WTC11 (cell line): ENCODE measurements at regions not wholly inside any gene's neighbourhood (a gene's known extent, or its start where the extent isn't known, plus 50 kb on each side); places are given as distances from the start of the nearest gene placed in this dataset.

Experiments
- ATAC-seq: fragments of 200-7000 bp; cut with Tn5 transposase; 2 replicates; pipeline ENCODE4 v1.10.0; 2021; ENCODE audit warnings: mild to moderate bottlenecking, moderate library complexity
- CTCF ChIA-PET: fragments of 300-600 bp; sonication (Branson Sonifier 250); formaldehyde crosslinking; loops from one replicate; lab custom pipeline; 2021; ENCODE audit warnings: antibody characterized with exemption; lab: Charles Lee
- POLR2A ChIA-PET: fragments of 350-600 bp; sonication (Branson Sonifier 250); formaldehyde crosslinking; loops from one replicate; lab custom pipeline; 2021; ENCODE audit warnings: antibody characterized with exemption; lab: Charles Lee
- DNase-seq: peaks from one replicate; pipeline ENCODE4 v3.0.0; 2021; ENCODE audit warnings: low spot score
- H3K27ac Mint-ChIP-seq: 2 replicates; pipeline ENCODE4 v1.8.0; 2021; ENCODE audit warnings: mixed read lengths
- H3K27me3 Mint-ChIP-seq: 2 replicates; pipeline ENCODE4 v1.8.0; 2021; ENCODE audit warnings: low read depth, mild to moderate bottlenecking, moderate library complexity, mixed read lengths
- H3K36me3 Mint-ChIP-seq: 2 replicates; pipeline ENCODE4 v1.8.0; 2021; ENCODE audit warnings: mixed read lengths
- H3K4me1 Mint-ChIP-seq: 2 replicates; pipeline ENCODE4 v1.8.0; 2022; ENCODE audit warnings: mixed read lengths
- H3K4me3 Mint-ChIP-seq: 2 replicates; pipeline ENCODE4 v1.8.0; 2021; ENCODE audit warnings: mild to moderate bottlenecking, moderate library complexity, mixed read lengths
- H3K9me3 Mint-ChIP-seq: 2 replicates; pipeline ENCODE4 v1.8.0; 2021; ENCODE audit warnings: mixed read lengths
- GRHL2 ChIP-seq: fragments of 250-450 bp; sonication (Bioruptor Pico); IDR thresholded peaks from 2 replicates; pipeline ENCODE4 v1.8.0; 2022; ENCODE audit warnings: mild to moderate bottlenecking, moderate library complexity; ENCODE audit not compliant: insufficient replicate concordance, severe bottlenecking
- IRF2 ChIP-seq: sonication (generic); formaldehyde crosslinking; IDR thresholded peaks from 2 replicates; pipeline ENCODE4 v1.8.0; 2022; ENCODE audit warnings: low read depth, missing genetic modification reagents, borderline replicate concordance
- MXD4 ChIP-seq: fragments of 250-450 bp; sonication (Bioruptor Pico); IDR thresholded peaks from 2 replicates; pipeline ENCODE4 v1.8.0; 2021; ENCODE audit warnings: mild to moderate bottlenecking, moderate library complexity, borderline replicate concordance
- NFE2L1 ChIP-seq: sonication (generic); formaldehyde crosslinking; IDR thresholded peaks from 2 replicates; pipeline ENCODE4 v1.8.1; 2023; ENCODE audit warnings: missing genetic modification reagents
- NR2C2 ChIP-seq: sonication (generic); formaldehyde crosslinking; IDR thresholded peaks from 2 replicates; pipeline ENCODE4 v1.8.0; 2022; ENCODE audit warnings: mild to moderate bottlenecking, missing genetic modification reagents
- SMAD3 ChIP-seq: sonication (generic); formaldehyde crosslinking; IDR thresholded peaks from 2 replicates; pipeline ENCODE4 v1.8.0; 2022; ENCODE audit warnings: missing genetic modification reagents, mild to moderate bottlenecking, borderline replicate concordance
- SMAD4 ChIP-seq: sonication (generic); formaldehyde crosslinking; IDR thresholded peaks from 2 replicates; pipeline ENCODE4 v1.8.0; 2022; ENCODE audit warnings: mild to moderate bottlenecking, missing genetic modification reagents
- SP1 ChIP-seq: sonication (generic); formaldehyde crosslinking; conservative IDR thresholded peaks from 2 replicates; pipeline ENCODE4 v1.8.1; 2022; ENCODE audit warnings: missing genetic modification reagents
- TCF7 ChIP-seq: sonication (generic); formaldehyde crosslinking; IDR thresholded peaks from 2 replicates; pipeline ENCODE4 v1.8.0; 2022; ENCODE audit warnings: mild to moderate bottlenecking, low read depth, missing genetic modification reagents, moderate library complexity
- TEAD1 ChIP-seq: sonication (generic); formaldehyde crosslinking; IDR thresholded peaks from 2 replicates; pipeline ENCODE4 v1.8.0; 2022; ENCODE audit warnings: mild to moderate bottlenecking, missing genetic modification reagents
- ZNF138 ChIP-seq: sonication (generic); formaldehyde crosslinking; conservative IDR thresholded peaks from 2 replicates; pipeline ENCODE4 v1.8.1; 2022; ENCODE audit warnings: mild to moderate bottlenecking, moderate library complexity, missing genetic modification reagents
- ZNF232 ChIP-seq: sonication (generic); formaldehyde crosslinking; IDR thresholded peaks from 2 replicates; pipeline ENCODE4 v1.8.0; 2022; ENCODE audit warnings: mild to moderate bottlenecking, missing genetic modification reagents
- TF ChIP-seq, protein P1 (sequence below): sonication (generic); formaldehyde crosslinking; IDR thresholded peaks from 2 replicates; pipeline ENCODE4 v1.8.1; 2023; ENCODE audit warnings: mild to moderate bottlenecking, missing genetic modification reagents
- TF ChIP-seq, protein P2 (sequence below): sonication (generic); formaldehyde crosslinking; IDR thresholded peaks from 2 replicates; pipeline ENCODE4 v1.8.0; 2022; ENCODE audit warnings: mild to moderate bottlenecking, missing genetic modification reagents
- TF ChIP-seq, protein P3 (sequence below): sonication (generic); formaldehyde crosslinking; IDR thresholded peaks from 2 replicates; pipeline ENCODE4 v1.8.1; 2023; ENCODE audit warnings: mild to moderate bottlenecking, missing genetic modification reagents, moderate library complexity
- TF ChIP-seq, protein P4 (sequence below): fragments of 250-450 bp; sonication (Bioruptor Pico); IDR thresholded peaks from 2 replicates; pipeline ENCODE4 v1.9.0; 2021; ENCODE audit warnings: mild to moderate bottlenecking
- TF ChIP-seq, protein P5 (sequence below): sonication (generic); formaldehyde crosslinking; IDR thresholded peaks from 2 replicates; pipeline ENCODE4 v1.8.0; 2023; ENCODE audit warnings: missing genetic modification reagents
- TF ChIP-seq, protein P6 (sequence below): fragments of 250-450 bp; sonication (Bioruptor Pico); IDR thresholded peaks from 2 replicates; pipeline ENCODE4 v2.1.2; 2022; ENCODE audit warnings: mild to moderate bottlenecking, moderate library complexity
- TF ChIP-seq, protein P7 (sequence below): sonication (generic); formaldehyde crosslinking; IDR thresholded peaks from 2 replicates; pipeline ENCODE4 v1.8.0; 2022; ENCODE audit warnings: missing genetic modification reagents

DNA sequence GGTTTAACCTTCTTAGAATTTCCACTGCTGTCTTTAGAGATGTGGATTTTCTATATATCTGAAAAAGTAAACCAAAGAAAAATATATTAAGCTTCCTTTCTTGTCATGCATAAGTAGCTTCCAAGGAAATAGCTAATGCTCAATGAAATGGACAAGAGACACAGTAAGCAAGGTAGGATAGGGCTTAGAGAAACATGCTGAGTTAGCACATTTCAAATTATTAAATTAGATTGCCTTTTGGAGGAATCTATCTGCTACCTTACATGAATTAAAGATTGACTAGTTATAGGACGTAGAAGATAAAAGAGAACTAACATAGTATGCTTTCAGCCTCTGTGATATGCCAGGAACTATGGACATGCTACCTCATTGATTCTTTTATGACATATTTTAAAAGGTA, 824.6 kb downstream of the TUSC7 start (continued):
- TF ChIP-seq, protein P1, sequence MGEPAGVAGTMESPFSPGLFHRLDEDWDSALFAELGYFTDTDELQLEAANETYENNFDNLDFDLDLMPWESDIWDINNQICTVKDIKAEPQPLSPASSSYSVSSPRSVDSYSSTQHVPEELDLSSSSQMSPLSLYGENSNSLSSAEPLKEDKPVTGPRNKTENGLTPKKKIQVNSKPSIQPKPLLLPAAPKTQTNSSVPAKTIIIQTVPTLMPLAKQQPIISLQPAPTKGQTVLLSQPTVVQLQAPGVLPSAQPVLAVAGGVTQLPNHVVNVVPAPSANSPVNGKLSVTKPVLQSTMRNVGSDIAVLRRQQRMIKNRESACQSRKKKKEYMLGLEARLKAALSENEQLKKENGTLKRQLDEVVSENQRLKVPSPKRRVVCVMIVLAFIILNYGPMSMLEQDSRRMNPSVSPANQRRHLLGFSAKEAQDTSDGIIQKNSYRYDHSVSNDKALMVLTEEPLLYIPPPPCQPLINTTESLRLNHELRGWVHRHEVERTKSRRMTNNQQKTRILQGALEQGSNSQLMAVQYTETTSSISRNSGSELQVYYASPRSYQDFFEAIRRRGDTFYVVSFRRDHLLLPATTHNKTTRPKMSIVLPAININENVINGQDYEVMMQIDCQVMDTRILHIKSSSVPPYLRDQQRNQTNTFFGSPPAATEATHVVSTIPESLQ (CRISPR knock-in tag): no peak
- TF ChIP-seq, protein P2, sequence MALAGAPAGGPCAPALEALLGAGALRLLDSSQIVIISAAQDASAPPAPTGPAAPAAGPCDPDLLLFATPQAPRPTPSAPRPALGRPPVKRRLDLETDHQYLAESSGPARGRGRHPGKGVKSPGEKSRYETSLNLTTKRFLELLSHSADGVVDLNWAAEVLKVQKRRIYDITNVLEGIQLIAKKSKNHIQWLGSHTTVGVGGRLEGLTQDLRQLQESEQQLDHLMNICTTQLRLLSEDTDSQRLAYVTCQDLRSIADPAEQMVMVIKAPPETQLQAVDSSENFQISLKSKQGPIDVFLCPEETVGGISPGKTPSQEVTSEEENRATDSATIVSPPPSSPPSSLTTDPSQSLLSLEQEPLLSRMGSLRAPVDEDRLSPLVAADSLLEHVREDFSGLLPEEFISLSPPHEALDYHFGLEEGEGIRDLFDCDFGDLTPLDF (CRISPR knock-in tag): no peak
- no peak for TF ChIP-seq NR2C2 (CRISPR knock-in tag)
- no peak for TF ChIP-seq SMAD4 (CRISPR knock-in tag)
- TF ChIP-seq, protein P3, sequence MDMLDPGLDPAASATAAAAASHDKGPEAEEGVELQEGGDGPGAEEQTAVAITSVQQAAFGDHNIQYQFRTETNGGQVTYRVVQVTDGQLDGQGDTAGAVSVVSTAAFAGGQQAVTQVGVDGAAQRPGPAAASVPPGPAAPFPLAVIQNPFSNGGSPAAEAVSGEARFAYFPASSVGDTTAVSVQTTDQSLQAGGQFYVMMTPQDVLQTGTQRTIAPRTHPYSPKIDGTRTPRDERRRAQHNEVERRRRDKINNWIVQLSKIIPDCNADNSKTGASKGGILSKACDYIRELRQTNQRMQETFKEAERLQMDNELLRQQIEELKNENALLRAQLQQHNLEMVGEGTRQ: no peak
- no peak for TF ChIP-seq ZNF232 (CRISPR knock-in tag)
- no peak for TF ChIP-seq NFE2L1 (CRISPR knock-in tag)
- TF ChIP-seq GRHL2 (CRISPR knock-in tag): no peak
- TF ChIP-seq TCF7 (CRISPR knock-in tag): no peak

DNA sequence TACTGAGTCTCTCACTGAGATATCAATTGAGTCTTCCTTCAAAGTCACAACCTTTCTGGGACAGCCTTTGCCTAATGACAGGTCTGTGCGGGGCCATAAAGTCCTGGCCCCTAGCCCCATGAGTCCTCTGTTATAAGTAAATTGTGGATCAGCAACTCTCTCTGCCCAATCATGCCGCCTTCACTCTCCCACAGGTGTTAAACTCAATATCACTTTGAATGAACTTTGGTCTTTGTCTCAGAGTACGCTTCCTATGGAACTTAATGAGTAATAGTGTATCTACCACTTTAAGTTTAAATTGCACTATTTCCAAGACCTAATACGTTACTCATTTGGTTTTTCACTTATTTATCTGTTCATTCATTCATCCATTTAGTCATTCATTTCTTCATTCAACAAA, 826.4 kb downstream of the TUSC7 start:
- Mint-ChIP-seq H3K36me3 (peaks cover 3% of the 10 kb centered on the region; the same call in 1 of the 2 replicates), H3K4me1 (no peaks in the 10 kb centered on the region), H3K9me3 (peaks cover 15% of the 10 kb centered on the region), H3K27ac (no peak overlapping the region), H3K4me3 (no peak overlapping the region), H3K27me3 (no peaks in the 10 kb centered on the region)
- TF ChIP-seq, protein P4, sequence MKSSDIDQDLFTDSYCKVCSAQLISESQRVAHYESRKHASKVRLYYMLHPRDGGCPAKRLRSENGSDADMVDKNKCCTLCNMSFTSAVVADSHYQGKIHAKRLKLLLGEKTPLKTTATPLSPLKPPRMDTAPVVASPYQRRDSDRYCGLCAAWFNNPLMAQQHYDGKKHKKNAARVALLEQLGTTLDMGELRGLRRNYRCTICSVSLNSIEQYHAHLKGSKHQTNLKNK (CRISPR knock-in tag): no peak
- CTCF ChIA-PET: no interaction called here
- POLR2A ChIA-PET: no interaction called here
- ATAC-seq (no peak), DNase-seq (no peak)

DNA sequence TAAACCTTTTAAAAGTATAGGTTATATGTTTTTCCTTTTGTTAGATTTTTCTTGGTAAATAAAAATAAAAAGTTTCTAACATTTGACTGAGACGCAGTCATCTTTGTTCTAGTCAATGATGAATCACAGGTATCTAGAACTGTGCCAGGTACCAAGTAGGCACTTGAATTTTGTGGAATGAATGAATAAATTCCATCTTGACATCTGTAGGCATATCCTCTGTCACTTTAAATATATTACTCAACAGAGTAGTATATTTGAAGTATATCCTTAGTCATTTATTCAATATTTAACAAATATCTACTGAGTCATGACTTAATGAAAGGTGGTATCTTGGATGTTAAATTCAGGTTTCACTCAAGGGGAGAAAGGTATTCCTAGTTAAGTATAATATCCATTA, 828.4 kb downstream of the TUSC7 start:
- POLR2A ChIA-PET: no interaction called here
- no peaks in the 10 kb centered on the region for H3K4me1 Mint-ChIP-seq
- H3K9me3 Mint-ChIP-seq: peaks cover 15% of the 10 kb centered on the region
- H3K27ac Mint-ChIP-seq: no peak overlapping the region
- H3K36me3 Mint-ChIP-seq: peaks cover 3% of the 10 kb centered on the region; the same call in 1 of the 2 replicates
- ATAC-seq: no peak
- no peak overlapping the region for H3K4me3 Mint-ChIP-seq
- no peaks in the 10 kb centered on the region for H3K27me3 Mint-ChIP-seq
- TF ChIP-seq, protein P5, sequence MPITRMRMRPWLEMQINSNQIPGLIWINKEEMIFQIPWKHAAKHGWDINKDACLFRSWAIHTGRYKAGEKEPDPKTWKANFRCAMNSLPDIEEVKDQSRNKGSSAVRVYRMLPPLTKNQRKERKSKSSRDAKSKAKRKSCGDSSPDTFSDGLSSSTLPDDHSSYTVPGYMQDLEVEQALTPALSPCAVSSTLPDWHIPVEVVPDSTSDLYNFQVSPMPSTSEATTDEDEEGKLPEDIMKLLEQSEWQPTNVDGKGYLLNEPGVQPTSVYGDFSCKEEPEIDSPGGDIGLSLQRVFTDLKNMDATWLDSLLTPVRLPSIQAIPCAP (CRISPR knock-in tag): no peak
- no peak for TF ChIP-seq SMAD3 (CRISPR knock-in tag)
- DNase-seq: no peak
- CTCF ChIA-PET: no interaction called here

DNA sequence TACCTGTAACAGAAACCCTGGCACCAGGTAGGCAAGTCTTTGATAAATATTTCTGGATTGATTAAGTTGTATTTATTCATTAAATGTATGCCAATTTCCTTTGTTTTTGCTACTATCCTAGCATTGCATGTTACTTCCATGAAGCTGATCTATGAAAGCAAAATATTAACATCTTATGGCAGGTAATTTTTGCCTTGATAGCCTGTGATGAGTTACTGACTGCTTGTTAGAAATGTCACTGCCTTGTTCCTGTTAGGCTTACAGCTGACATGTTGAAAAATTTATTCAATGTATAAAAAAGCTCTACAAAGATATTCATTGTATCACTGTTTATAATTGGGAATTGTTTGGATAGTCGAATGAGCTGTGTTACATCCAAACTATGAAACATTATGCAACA, 830.1 kb downstream of the TUSC7 start:
- Mint-ChIP-seq H3K27ac (no peak overlapping the region), H3K36me3 (peaks cover 3% of the 10 kb centered on the region; the same call in 1 of the 2 replicates), H3K4me3 (no peak overlapping the region), H3K9me3 (peaks cover 15% of the 10 kb centered on the region), H3K4me1 (no peaks in the 10 kb centered on the region), H3K27me3 (no peaks in the 10 kb centered on the region)
- DNase-seq (no peak), ATAC-seq (no peak)
- CTCF ChIA-PET: interaction anchor here (0.5 kb wide), 1 partner anchor 19 kb away, joined by 3 read pairs; no protein-coding TSS in a partner anchor
- POLR2A ChIA-PET: no interaction called here
- TF ChIP-seq SP1 (CRISPR knock-in tag) (no peak), NR2C2 (CRISPR knock-in tag) (no peak), ZNF138 (no peak), IRF2 (CRISPR knock-in tag) (no peak), TEAD1 (CRISPR knock-in tag) (no peak), ZNF232 (CRISPR knock-in tag) (no peak), MXD4 (CRISPR knock-in tag) (no peak)
- TF ChIP-seq, protein P6, sequence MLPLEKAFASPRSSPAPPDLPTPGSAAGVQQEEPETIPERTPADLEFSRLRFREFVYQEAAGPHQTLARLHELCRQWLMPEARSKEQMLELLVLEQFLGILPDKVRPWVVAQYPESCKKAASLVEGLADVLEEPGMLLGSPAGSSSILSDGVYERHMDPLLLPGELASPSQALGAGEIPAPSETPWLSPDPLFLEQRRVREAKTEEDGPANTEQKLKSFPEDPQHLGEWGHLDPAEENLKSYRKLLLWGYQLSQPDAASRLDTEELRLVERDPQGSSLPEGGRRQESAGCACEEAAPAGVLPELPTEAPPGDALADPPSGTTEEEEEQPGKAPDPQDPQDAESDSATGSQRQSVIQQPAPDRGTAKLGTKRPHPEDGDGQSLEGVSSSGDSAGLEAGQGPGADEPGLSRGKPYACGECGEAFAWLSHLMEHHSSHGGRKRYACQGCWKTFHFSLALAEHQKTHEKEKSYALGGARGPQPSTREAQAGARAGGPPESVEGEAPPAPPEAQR (CRISPR knock-in tag): no peak
- TF ChIP-seq, protein P4 (CRISPR knock-in tag): no peak
- TF ChIP-seq, protein P7, sequence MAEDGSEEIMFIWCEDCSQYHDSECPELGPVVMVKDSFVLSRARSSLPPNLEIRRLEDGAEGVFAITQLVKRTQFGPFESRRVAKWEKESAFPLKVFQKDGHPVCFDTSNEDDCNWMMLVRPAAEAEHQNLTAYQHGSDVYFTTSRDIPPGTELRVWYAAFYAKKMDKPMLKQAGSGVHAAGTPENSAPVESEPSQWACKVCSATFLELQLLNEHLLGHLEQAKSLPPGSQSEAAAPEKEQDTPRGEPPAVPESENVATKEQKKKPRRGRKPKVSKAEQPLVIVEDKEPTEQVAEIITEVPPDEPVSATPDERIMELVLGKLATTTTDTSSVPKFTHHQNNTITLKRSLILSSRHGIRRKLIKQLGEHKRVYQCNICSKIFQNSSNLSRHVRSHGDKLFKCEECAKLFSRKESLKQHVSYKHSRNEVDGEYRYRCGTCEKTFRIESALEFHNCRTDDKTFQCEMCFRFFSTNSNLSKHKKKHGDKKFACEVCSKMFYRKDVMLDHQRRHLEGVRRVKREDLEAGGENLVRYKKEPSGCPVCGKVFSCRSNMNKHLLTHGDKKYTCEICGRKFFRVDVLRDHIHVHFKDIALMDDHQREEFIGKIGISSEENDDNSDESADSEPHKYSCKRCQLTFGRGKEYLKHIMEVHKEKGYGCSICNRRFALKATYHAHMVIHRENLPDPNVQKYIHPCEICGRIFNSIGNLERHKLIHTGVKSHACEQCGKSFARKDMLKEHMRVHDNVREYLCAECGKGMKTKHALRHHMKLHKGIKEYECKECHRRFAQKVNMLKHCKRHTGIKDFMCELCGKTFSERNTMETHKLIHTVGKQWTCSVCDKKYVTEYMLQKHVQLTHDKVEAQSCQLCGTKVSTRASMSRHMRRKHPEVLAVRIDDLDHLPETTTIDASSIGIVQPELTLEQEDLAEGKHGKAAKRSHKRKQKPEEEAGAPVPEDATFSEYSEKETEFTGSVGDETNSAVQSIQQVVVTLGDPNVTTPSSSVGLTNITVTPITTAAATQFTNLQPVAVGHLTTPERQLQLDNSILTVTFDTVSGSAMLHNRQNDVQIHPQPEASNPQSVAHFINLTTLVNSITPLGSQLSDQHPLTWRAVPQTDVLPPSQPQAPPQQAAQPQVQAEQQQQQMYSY (CRISPR knock-in tag): no peak
